ENCODE measurements at regions not wholly inside any gene's neighbourhood (a gene's known extent, or its start where the extent isn't known, plus 50 kb on each side); places are given as distances from the start of the nearest gene placed in this dataset.
"Not testable (repeated sequence)": the region's sequence is repeated elsewhere in the genome, so short reads cannot be mapped to it uniquely, and the experiment has no call there.

GRCh38 chr7:55304018-55304762 lies 60.9 kb upstream of the LANCL2 start:
- DNase-seq: no peak

DNA sequence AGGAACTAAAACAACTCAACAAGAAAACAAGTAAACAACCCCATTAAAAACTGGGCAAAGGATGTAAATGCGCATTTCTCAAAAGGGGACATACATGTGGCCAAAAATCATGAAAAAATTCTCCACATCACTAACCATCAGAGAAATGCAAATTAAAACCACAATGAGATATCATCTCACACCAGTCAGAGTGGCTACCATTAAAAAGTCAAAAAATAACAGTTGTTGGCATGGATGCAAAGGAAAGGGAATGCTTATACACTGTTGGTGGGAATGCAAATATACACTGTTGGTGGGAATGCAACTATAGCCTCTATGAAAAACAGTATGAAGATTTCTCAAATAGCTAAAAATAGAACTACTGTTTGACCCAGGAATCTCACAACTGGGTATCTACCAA lies 60.0 kb upstream of the LANCL2 start:
- no peak for DNase-seq

DNA sequence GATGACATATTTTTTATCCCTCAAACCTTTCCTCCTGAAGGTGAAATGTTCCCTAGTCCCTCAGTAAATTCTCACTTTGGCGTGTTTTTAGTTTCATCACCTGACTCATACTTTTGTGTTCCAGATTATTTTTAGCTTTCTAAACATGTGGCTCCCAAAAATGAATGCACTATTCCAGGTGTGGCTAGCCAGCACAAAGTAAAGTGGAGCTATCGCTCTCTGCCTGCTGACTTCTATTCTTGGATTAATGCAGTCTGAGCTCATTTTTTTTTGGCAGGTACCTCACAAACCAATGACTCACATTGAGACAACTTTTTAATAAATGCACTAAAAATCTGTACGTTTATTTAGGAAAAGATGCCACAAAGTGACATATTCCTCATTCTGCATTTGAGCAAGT lies 58.8 kb upstream of the LANCL2 start:
- no peak for DNase-seq

GRCh38 chr7:55307123-55307916 lies 57.8 kb upstream of the LANCL2 start:
- no peak for DNase-seq

DNA sequence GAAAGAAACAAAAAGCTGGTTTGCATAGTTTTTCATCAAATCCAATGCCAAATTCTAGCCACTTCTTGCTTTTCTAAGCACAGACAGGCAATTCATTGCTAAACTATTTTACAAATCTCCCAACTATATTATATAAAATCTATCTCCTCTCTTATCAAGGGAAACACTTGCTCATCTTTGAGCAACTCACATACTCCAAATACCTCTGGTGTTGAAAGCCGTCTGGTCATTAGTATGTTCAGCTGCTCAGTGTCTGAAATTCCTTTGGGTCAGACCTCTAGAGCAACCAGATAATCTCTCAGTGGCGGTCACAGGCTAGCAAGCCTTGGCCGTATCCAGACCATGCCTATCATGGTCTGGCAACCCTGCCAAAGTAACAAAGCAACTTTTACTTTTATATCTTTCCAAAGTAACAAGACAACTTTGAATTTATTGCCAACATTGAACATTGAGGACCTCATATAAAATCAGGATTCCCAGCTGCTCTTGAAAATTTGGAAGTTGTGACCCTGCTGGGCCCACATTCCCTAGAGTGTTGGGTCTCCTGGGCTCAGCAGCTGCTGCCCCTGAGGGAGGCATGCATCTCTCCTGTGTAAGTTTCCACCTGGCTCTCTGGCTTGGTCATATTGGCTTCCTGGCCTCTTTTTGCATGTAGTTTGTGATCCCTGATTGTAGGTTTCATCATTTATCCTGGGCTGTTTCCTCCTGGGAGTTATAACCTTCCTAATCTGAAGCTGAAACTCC lies 56.8 kb upstream of the LANCL2 start:
- DNase-seq: no peak

- peak; percentile 70 for DNase-seq
These were observed 55.8 kb upstream of the LANCL2 start for GRCh38 chr7:55309040-55309991.

DNA sequence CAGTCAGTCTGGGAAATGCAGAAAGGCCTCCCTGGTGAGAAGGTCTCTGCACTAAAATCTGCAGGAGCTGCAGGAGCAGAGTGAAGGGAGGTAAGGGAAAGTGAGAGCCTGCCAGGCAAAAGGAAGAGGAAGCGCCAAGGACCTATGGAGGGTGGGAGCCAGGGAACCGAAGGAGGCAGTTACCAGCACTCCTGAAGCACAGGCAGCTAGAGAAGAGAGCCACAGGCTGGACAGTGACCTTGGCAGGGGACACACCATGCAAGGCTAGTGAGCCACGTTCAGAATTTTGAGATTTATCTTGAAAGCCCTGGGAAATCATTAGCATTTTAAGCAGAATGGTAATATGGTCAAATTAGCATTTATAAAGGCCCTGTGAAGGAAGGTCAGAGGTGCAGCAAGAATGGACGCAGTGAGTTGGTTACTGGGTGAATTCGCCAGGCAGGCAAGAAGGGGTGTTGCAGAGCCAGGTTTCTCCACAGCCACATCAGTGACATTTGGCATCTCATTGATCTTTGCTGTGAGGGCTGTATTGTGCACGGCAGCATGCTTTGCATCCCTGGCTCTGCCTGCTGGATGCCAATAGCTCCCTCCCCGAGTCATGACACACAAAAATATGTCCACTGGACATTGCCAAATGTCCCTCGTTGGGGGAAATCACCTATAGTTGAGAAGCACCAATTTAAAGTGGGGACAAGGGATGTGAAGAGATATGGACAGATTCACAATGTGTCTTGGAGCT lies 54.7 kb upstream of the LANCL2 start:
- no peak for DNase-seq

GRCh38 chr7:55311892-55312291 lies 53.2 kb upstream of the LANCL2 start:
- DNase-seq: not testable (repeated sequence)

- not testable (repeated sequence) for DNase-seq
These were observed 51.5 kb upstream of the LANCL2 start for GRCh38 chr7:55313671-55314070.

GRCh38 chr7:55314967-55315366 lies 50.2 kb upstream of the LANCL2 start:
- DNase-seq: no peak
